Keratinocyte (primary cell): ENCODE measurements at regions not wholly inside any gene's neighbourhood (a gene's known extent, or its start where the extent isn't known, plus 50 kb on each side); places are given as distances from the start of the nearest gene placed in this dataset.

ENCODE experiments used
- EZH2 ChIP-seq: IDR thresholded peaks from one replicate; pipeline ENCODE4 v1.6.1; 2012; ENCODE audit warnings: inconsistent platforms, mild to moderate bottlenecking, low read length, moderate library complexity
- TF ChIP-seq, protein P1 (sequence below), 3 experiments: IDR thresholded peaks in 1 of 3; conservative IDR thresholded peaks in 1 of 3; optimal IDR thresholded peaks in 1 of 3; 2 replicates in 2 of 3; 3 replicates in 1 of 3; pipeline versions ENCODE3 to v1.5.1; 2011; ENCODE audit warnings: low read length in 3 of 3, mild to moderate bottlenecking in 3 of 3, moderate library complexity in 2 of 3, control low read depth in 1 of 3, inconsistent platforms in 1 of 3; ENCODE audit not compliant: insufficient read depth in 2 of 3; ENCODE audit errors: extremely low read depth in 1 of 3

DNA sequence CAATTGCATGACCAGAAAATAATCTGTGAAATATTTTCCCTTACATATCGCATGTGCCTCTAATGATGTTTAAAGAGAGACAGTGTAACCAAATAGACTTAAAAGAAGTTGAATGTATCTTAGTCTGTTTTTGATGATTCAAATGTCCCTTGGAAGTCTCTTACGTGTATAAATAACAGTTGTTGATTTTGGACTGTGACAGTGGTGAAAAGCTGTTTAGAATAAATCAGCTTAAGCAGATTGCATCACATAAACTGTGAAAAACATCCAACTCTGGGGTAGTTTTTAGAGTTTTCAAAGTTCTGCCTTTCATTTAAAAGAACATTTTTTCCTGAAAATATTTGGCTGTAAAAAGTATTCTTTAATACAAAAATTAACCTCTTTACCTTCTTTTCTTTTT is 301.1 kb downstream of the PRR16 start:
- TF ChIP-seq, protein P1, sequence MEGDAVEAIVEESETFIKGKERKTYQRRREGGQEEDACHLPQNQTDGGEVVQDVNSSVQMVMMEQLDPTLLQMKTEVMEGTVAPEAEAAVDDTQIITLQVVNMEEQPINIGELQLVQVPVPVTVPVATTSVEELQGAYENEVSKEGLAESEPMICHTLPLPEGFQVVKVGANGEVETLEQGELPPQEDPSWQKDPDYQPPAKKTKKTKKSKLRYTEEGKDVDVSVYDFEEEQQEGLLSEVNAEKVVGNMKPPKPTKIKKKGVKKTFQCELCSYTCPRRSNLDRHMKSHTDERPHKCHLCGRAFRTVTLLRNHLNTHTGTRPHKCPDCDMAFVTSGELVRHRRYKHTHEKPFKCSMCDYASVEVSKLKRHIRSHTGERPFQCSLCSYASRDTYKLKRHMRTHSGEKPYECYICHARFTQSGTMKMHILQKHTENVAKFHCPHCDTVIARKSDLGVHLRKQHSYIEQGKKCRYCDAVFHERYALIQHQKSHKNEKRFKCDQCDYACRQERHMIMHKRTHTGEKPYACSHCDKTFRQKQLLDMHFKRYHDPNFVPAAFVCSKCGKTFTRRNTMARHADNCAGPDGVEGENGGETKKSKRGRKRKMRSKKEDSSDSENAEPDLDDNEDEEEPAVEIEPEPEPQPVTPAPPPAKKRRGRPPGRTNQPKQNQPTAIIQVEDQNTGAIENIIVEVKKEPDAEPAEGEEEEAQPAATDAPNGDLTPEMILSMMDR (optimal IDR thresholded peaks at IDR 0.05 in 1 of 3, IDR thresholded peaks at IDR 0.05 in 1 of 3, conservative IDR thresholded peaks at IDR 0.05 in 1 of 3; ENCODE audit: extremely low read depth in 1 of 3, insufficient read depth in 2 of 3, low read length in 3 of 3) = no peak
- TF ChIP-seq EZH2 = no peak
